ENCODE measurements at regions not wholly inside any gene's neighbourhood (a gene's known extent, or its start where the extent isn't known, plus 50 kb on each side); places are given as distances from the start of the nearest gene placed in this dataset.

DNA sequence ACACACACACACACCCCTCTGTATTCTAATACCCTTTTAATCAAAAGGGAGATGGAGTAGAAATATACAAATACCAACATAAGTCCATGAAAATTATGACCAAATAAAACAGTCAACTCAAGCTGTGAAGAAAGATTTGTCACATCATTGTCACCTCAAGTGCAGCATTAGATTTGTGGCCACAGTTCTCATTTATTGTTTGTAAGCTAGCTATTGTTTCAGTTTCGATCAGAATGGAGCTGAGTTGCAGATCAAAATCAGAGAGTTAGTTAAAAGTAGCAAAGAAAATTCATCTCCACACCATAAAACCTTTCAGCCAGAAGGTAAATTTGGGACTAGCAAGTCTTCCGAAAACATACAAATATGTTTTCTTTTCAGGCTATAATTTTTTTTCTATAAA is 267.7 kb upstream of the LMCD1 start:
- Mint-ChIP-seq H3K27me3 (ENCODE audit: low read depth) (no peaks in the 10 kb centered on the region), H3K27ac (ENCODE audit: unreplicated experiment) (no peak overlapping the region), H3K4me3 (no peak overlapping the region), H3K9me3 (peaks cover 2% of the 10 kb centered on the region), H3K4me1 (no peaks in the 10 kb centered on the region), H3K36me3 (ENCODE audit: low read depth) (no peaks in the 10 kb centered on the region)
- TF ChIP-seq, protein P1, sequence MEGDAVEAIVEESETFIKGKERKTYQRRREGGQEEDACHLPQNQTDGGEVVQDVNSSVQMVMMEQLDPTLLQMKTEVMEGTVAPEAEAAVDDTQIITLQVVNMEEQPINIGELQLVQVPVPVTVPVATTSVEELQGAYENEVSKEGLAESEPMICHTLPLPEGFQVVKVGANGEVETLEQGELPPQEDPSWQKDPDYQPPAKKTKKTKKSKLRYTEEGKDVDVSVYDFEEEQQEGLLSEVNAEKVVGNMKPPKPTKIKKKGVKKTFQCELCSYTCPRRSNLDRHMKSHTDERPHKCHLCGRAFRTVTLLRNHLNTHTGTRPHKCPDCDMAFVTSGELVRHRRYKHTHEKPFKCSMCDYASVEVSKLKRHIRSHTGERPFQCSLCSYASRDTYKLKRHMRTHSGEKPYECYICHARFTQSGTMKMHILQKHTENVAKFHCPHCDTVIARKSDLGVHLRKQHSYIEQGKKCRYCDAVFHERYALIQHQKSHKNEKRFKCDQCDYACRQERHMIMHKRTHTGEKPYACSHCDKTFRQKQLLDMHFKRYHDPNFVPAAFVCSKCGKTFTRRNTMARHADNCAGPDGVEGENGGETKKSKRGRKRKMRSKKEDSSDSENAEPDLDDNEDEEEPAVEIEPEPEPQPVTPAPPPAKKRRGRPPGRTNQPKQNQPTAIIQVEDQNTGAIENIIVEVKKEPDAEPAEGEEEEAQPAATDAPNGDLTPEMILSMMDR (conservative IDR thresholded peaks at IDR 0.05), result no peak
- DNase-seq (ENCODE audit: low read depth, low spot score), result no peak

DNA sequence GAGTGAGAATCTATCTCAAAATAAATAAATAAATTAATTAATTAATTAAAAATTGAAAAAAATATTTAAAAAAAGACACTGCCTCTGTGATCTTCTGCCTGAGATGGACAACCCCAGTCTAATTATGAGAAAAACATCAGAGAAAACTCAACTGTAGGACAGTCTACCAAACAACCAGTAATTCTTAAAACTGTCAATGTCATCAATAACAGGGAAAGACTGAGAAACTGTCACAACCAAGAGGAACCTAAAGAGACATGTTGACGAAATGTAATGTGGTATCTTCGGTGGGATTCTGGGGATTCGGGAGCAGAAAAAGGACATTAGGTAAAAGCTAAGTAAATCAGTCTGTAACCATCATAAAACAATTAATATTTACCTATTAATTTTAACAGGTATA is 265.4 kb upstream of the LMCD1 start:
- no peak for DNase-seq (ENCODE audit: low read depth, low spot score)
- H3K4me1 Mint-ChIP-seq, result no peaks in the 10 kb centered on the region
- TF ChIP-seq, protein P1 (conservative IDR thresholded peaks at IDR 0.05), result no peak
- no peaks in the 10 kb centered on the region for H3K27me3 Mint-ChIP-seq (ENCODE audit: low read depth)
- H3K9me3 Mint-ChIP-seq, result peaks cover 2% of the 10 kb centered on the region
- no peak overlapping the region for H3K27ac Mint-ChIP-seq (ENCODE audit: unreplicated experiment)
- no peak overlapping the region for H3K4me3 Mint-ChIP-seq
- H3K36me3 Mint-ChIP-seq (ENCODE audit: low read depth), result no peaks in the 10 kb centered on the region

DNA sequence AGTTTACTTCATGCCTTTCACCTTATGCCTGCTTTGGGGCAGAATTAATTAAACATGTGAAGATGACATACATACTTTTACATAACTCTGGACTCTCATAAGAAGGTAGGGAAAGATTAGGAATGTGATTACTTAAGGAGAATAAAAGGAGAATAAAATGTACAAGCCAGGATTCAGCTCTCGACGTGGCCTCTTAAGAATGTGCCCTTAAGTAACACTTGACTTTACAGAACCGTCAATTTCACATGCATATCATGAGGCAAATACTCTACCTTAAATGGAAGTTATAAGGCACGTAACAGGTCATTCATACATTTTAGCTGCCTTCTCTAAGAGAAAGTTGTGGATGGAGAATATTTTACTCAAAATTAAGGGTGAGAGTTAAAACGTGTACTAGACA is 263.7 kb upstream of the LMCD1 start:
- H3K27me3 Mint-ChIP-seq (ENCODE audit: low read depth), result no peaks in the 10 kb centered on the region
- peaks cover 2% of the 10 kb centered on the region for H3K9me3 Mint-ChIP-seq
- no peaks in the 10 kb centered on the region for H3K36me3 Mint-ChIP-seq (ENCODE audit: low read depth)
- no peak for DNase-seq (ENCODE audit: low read depth, low spot score)
- no peak overlapping the region for H3K27ac Mint-ChIP-seq (ENCODE audit: unreplicated experiment)
- H3K4me3 Mint-ChIP-seq, result no peak overlapping the region
- TF ChIP-seq, protein P1 (conservative IDR thresholded peaks at IDR 0.05), result no peak
- H3K4me1 Mint-ChIP-seq, result no peaks in the 10 kb centered on the region

DNA sequence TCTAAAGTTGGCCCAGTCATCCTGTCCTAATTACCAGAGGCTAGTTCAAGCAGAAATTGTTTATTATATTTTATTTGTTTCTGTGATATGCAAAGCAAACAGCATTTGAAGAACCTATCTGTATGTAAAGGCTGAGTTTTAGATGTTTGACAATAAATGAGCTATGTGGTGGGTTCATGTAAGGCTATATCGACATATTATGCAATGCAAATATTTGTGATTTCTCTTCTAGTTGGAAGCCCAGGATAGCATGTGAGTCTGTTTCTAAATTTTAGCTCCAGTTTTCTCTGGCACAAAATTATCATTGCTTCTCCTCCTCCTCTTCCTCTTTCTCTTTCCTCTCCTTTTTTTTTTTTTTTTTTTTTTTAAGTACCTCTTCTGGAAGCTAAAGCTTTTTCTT is 263.2 kb upstream of the LMCD1 start:
- H3K27ac Mint-ChIP-seq (ENCODE audit: unreplicated experiment), result no peak overlapping the region
- TF ChIP-seq, protein P1 (conservative IDR thresholded peaks at IDR 0.05), result no peak
- H3K9me3 Mint-ChIP-seq, result peaks cover 2% of the 10 kb centered on the region
- H3K36me3 Mint-ChIP-seq (ENCODE audit: low read depth), result no peaks in the 10 kb centered on the region
- no peaks in the 10 kb centered on the region for H3K27me3 Mint-ChIP-seq (ENCODE audit: low read depth)
- no peak for DNase-seq (ENCODE audit: low read depth, low spot score)
- no peaks in the 10 kb centered on the region for H3K4me1 Mint-ChIP-seq
- H3K4me3 Mint-ChIP-seq, result no peak overlapping the region

DNA sequence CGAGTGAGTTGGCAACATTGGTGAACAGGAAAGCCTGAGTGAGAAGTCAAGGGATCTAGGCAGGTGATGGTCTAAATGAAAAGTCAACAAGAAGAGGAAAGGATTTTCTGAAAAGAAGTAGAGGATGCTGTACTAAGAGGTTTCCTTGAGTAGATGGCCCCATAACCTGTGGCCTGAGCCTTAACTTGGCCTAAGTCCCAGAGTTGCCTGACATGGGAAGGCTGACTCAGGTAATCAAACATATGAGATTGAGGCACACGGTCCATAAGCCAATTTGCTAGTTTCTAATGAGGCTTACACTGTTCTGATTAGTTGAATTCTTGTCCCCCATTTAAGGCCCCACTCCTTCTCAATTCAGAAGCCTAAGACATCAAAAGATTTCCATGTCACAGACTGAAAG is 262.5 kb upstream of the LMCD1 start:
- peaks cover 2% of the 10 kb centered on the region for H3K9me3 Mint-ChIP-seq
- no peaks in the 10 kb centered on the region for H3K27me3 Mint-ChIP-seq (ENCODE audit: low read depth)
- H3K36me3 Mint-ChIP-seq (ENCODE audit: low read depth), result no peaks in the 10 kb centered on the region
- TF ChIP-seq, protein P1 (conservative IDR thresholded peaks at IDR 0.05), result no peak
- H3K4me1 Mint-ChIP-seq, result no peaks in the 10 kb centered on the region
- no peak overlapping the region for H3K4me3 Mint-ChIP-seq
- no peak overlapping the region for H3K27ac Mint-ChIP-seq (ENCODE audit: unreplicated experiment)
- DNase-seq (ENCODE audit: low read depth, low spot score), result no peak
